Caco-2 (cell line): ENCODE measurements at regions not wholly inside any gene's neighbourhood (a gene's known extent, or its start where the extent isn't known, plus 50 kb on each side); places are given as distances from the start of the nearest gene placed in this dataset.

ENCODE experiments used
- BruUV-seq: library from RNA; stranded (reverse); fragments of 400-500 nt; replicated peaks from 2 replicates; lab custom pipeline; 2021; lab: Mats Ljungman, UMichigan
- CTCF ChIA-PET: fragments of 300-600 bp; sonication (Branson Sonifier 250); formaldehyde crosslinking; loops from one replicate; lab custom pipeline; 2022; ENCODE audit warnings: antibody characterized with exemption; lab: Charles Lee
- POLR2A ChIA-PET: fragments of 300-600 bp; sonication (Branson Sonifier 250); formaldehyde crosslinking; loops from one replicate; lab custom pipeline; 2022; ENCODE audit warnings: antibody characterized with exemption; lab: Charles Lee
- DNase-seq, 2 experiments: peaks; one replicate each; pipeline versions ENCODE4 v3.0.0 to v3.0.0-alpha.2; 2020 to 2022
- H3K27me3 ChIP-seq: replicated peaks from 2 replicates; pipeline ENCODE4 v1.6.0; 2011; ENCODE audit warnings: low read length; ENCODE audit not compliant: control insufficient read depth, insufficient read depth
- H3K36me3 ChIP-seq: 2 replicates; pipeline ENCODE4 v1.5.1; 2011; ENCODE audit warnings: low read length; ENCODE audit not compliant: control insufficient read depth, insufficient read depth
- H3K4me1 ChIP-seq: fragments of 250-450 bp; sonication (Bioruptor Pico); 2 replicates; pipeline ENCODE4 v1.5.1; 2020; ENCODE audit warnings: mild to moderate bottlenecking
- H3K4me3 ChIP-seq: 2 replicates; pipeline ENCODE4 v1.5.1; 2011; ENCODE audit warnings: low read depth, mild to moderate bottlenecking, control low read depth, low read length
- H3K9me3 ChIP-seq: fragments of 250-450 bp; sonication (Bioruptor Pico); 2 replicates; pipeline ENCODE4 v1.5.1; 2020; ENCODE audit warnings: mild to moderate bottlenecking, moderate library complexity
- H3K27ac Mint-ChIP-seq: one replicate; pipeline ENCODE4 v1.8.0; 2022; ENCODE audit warnings: mixed read lengths; ENCODE audit not compliant: unreplicated experiment
- H3K27me3 Mint-ChIP-seq: one replicate; pipeline ENCODE4 v1.8.0; 2022; ENCODE audit warnings: mixed read lengths; ENCODE audit not compliant: insufficient read depth, unreplicated experiment
- H3K36me3 Mint-ChIP-seq: one replicate; pipeline ENCODE4 v1.8.0; 2022; ENCODE audit warnings: mild to moderate bottlenecking, mixed read lengths; ENCODE audit not compliant: insufficient read depth, unreplicated experiment
- H3K4me1 Mint-ChIP-seq: one replicate; pipeline ENCODE4 v1.8.0; 2022; ENCODE audit warnings: low read depth, mixed read lengths; ENCODE audit not compliant: unreplicated experiment
- H3K4me3 Mint-ChIP-seq: one replicate; pipeline ENCODE4 v1.8.0; 2022; ENCODE audit warnings: mild to moderate bottlenecking, moderate library complexity, mixed read lengths; ENCODE audit not compliant: unreplicated experiment
- H3K9me3 Mint-ChIP-seq: one replicate; pipeline ENCODE4 v1.8.0; 2022; ENCODE audit warnings: mixed read lengths; ENCODE audit not compliant: unreplicated experiment
- CTCF ChIP-seq, 2 experiments: fragments of 200-600 bp in 1 of 2; IDR thresholded peaks; 1 replicate in 1 of 2; 2 replicates in 1 of 2; pipeline versions ENCODE4 v1.5.1 to v1.8.0; 2011 to 2022; ENCODE audit warnings: antibody characterized with exemption in 1 of 2, control low read depth in 1 of 2, inconsistent platforms in 1 of 2, low read depth in 1 of 2, low read length in 1 of 2, mild to moderate bottlenecking in 1 of 2, moderate library complexity in 1 of 2; ENCODE audit not compliant: insufficient read depth in 1 of 2, severe bottlenecking in 1 of 2, unreplicated experiment in 1 of 2
- intact Hi-C: fragments of 100-400 bp; cut with micrococcal nuclease; formaldehyde crosslinking; loops from one replicate; pipeline ENCODE4 v1.10.0; 2022; ENCODE audit not compliant: unreplicated experiment

DNA sequence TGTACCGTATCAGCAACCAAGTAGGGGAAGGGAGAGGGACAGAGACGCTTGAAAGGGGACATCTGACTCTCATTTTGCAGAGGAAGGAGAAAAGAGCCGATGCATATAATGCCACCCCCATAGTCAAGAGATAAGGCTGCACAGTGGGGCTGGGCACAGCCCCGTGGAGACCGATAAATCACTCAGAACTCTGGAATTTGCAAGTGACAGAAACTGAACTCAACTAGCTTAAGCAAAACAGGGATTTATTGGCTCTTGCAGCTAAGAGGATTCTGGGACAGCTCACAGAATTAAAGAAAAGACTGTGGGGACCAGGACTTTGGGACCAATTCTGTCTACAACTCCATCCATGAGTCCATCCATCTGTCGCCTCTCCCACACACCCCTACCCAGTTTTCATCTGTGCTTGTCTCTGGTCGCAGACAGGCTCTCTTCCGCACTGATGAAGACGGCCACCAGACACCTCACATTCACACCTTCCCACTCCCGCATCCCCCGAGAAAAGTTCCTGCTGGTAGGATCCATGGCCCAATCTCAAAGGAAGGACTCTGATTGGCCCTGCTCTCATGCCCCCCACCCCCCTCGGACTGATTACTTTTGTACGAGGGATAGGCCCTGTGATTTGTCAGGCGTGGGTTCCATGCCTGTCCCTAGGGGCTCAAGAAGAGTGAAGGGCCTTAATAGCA, 105.9 kb upstream of the RPL38 start:
- Histone ChIP-seq H3K4me3 (no peak overlapping the region), H3K4me1 (no peaks in the 10 kb centered on the region), H3K9me3 (0 out of 2 replicates have a peak, but pooled peaks cover 4% of the 10 kb centered on the region), H3K36me3 (no peaks in the 10 kb centered on the region), H3K27me3 (no peaks in the 10 kb centered on the region; the same call in 1 of the 2 replicates)
- BruUV-seq, result no TSS peak
- TF ChIP-seq CTCF (IDR thresholded peaks at IDR 0.05; ENCODE audit: insufficient read depth in 1 of 2, low read depth in 1 of 2, low read length in 1 of 2, severe bottlenecking in 1 of 2, unreplicated experiment in 1 of 2), result no peak
- no peak overlapping the region for H3K27ac Mint-ChIP-seq
- H3K9me3 Mint-ChIP-seq, result peaks cover 13% of the 10 kb centered on the region
- no peaks in the 10 kb centered on the region for H3K4me1 Mint-ChIP-seq
- peaks cover 21% of the 10 kb centered on the region for H3K27me3 Mint-ChIP-seq
- intact Hi-C loops, result no loop called here
- CTCF ChIA-PET, result no interaction called here
- no peak overlapping the region for H3K4me3 Mint-ChIP-seq
- DNase-seq, result no peak
- no peaks in the 10 kb centered on the region for H3K36me3 Mint-ChIP-seq
- POLR2A ChIA-PET, result no interaction called here

GRCh38 chr17:74098136-74099024, 105.1 kb upstream of the RPL38 start:
- no peak for DNase-seq
- H3K9me3 Mint-ChIP-seq, result peaks cover 9% of the 10 kb centered on the region
- no peaks in the 10 kb centered on the region; the same call in none of the 2 replicates for H3K27me3 ChIP-seq
- intact Hi-C loops, result no loop called here
- H3K27ac Mint-ChIP-seq, result no peak overlapping the region
- H3K4me3 ChIP-seq, result no peak overlapping the region
- no peak for TF ChIP-seq CTCF (IDR thresholded peaks at IDR 0.05; ENCODE audit: insufficient read depth in 1 of 2, low read depth in 1 of 2, low read length in 1 of 2, severe bottlenecking in 1 of 2, unreplicated experiment in 1 of 2)
- H3K4me1 Mint-ChIP-seq, result no peaks in the 10 kb centered on the region
- no peaks in the 10 kb centered on the region for H3K9me3 ChIP-seq
- CTCF ChIA-PET, result no interaction called here
- H3K36me3 ChIP-seq, result no peaks in the 10 kb centered on the region
- peaks cover 21% of the 10 kb centered on the region for H3K27me3 Mint-ChIP-seq
- no TSS peak for BruUV-seq
- H3K4me1 ChIP-seq, result no peaks in the 10 kb centered on the region
- POLR2A ChIA-PET, result no interaction called here
- no peaks in the 10 kb centered on the region for H3K36me3 Mint-ChIP-seq
- H3K4me3 Mint-ChIP-seq, result no peak overlapping the region

GRCh38 chr17:74099442-74100340, 103.8 kb upstream of the RPL38 start:
- Mint-ChIP-seq H3K27ac (no peak overlapping the region), H3K36me3 (no peaks in the 10 kb centered on the region), H3K9me3 (no peaks in the 10 kb centered on the region), H3K4me3 (no peak overlapping the region), H3K27me3 (peaks cover 18% of the 10 kb centered on the region), H3K4me1 (no peaks in the 10 kb centered on the region)
- H3K4me1 ChIP-seq, result no peaks in the 10 kb centered on the region
- DNase-seq, result no peak
- H3K9me3 ChIP-seq, result no peaks in the 10 kb centered on the region
- no peak overlapping the region for H3K4me3 ChIP-seq
- TF ChIP-seq CTCF (IDR thresholded peaks at IDR 0.05; ENCODE audit: insufficient read depth in 1 of 2, low read depth in 1 of 2, low read length in 1 of 2, severe bottlenecking in 1 of 2, unreplicated experiment in 1 of 2), result no peak
- no TSS peak for BruUV-seq
- no peaks in the 10 kb centered on the region for H3K36me3 ChIP-seq
- POLR2A ChIA-PET, result no interaction called here
- no peaks in the 10 kb centered on the region; the same call in none of the 2 replicates for H3K27me3 ChIP-seq
- CTCF ChIA-PET, result no interaction called here
- intact Hi-C loops, result no loop called here
